ENCODE measurements at regions not wholly inside any gene's neighbourhood (a gene's known extent, or its start where the extent isn't known, plus 50 kb on each side); places are given as distances from the start of the nearest gene placed in this dataset.
"Not testable (repeated sequence)": the region's sequence is repeated elsewhere in the genome, so short reads cannot be mapped to it uniquely, and the experiment has no call there.

- Histone ChIP-seq H4K20me1 (ENCODE audit: low read depth) (no peaks in the 10 kb centered on the region), H3K36me3 (no peaks in the 10 kb centered on the region), H3K4me3 (no peak overlapping the region), H3K9ac (no peak overlapping the region), H3K79me2 (ENCODE audit: low read depth) (no peaks in the 10 kb centered on the region), H3K27ac (no peak overlapping the region), H3K27me3 (no peaks in the 10 kb centered on the region), H3K4me1 (no peaks in the 10 kb centered on the region), H3K4me2 (no peak overlapping the region), H2AFZ (replicated peaks) (peak overlapping the region; percentile 13), H3K9me3 (ENCODE audit: low read depth) (no peaks in the 10 kb centered on the region), H3F3A (ENCODE audit: low read depth) (no peaks in the 10 kb centered on the region)
- H3K4me1 Mint-ChIP-seq: peaks cover 7% of the 10 kb centered on the region
- no peak overlapping the region for H3K27ac Mint-ChIP-seq
- DNase-seq (ENCODE audit: low spot score): no peak
- H3K9me3 Mint-ChIP-seq: no peaks in the 10 kb centered on the region
- peaks cover 2% of the 10 kb centered on the region for H3K27me3 Mint-ChIP-seq (ENCODE audit: insufficient read depth, low read depth)
- no peak overlapping the region for H3K4me3 Mint-ChIP-seq
- no peaks in the 10 kb centered on the region for H3K36me3 Mint-ChIP-seq
- TF ChIP-seq EZH2phosphoT487 (IDR thresholded peaks at IDR 0.05) (no peak), CTCF (IDR thresholded peaks at IDR 0.05) (no peak), EZH2 (IDR thresholded peaks at IDR 0.05) (no peak)
Measured at GRCh38 chr18:40148960-40149359, 1806.1 kb upstream of the PIK3C3 start.

GRCh38 chr18:40133253-40133652 is 1821.8 kb upstream of the PIK3C3 start:
- Histone ChIP-seq H3K79me2 (ENCODE audit: low read depth) (no peaks in the 10 kb centered on the region), H3K9ac (no peak overlapping the region), H3K36me3 (peaks cover 5% of the 10 kb centered on the region), H2AFZ (replicated peaks) (no peak overlapping the region), H3K4me1 (no peaks in the 10 kb centered on the region), H3K4me2 (no peak overlapping the region), H3K9me3 (ENCODE audit: low read depth) (peaks cover 7% of the 10 kb centered on the region), H3F3A (ENCODE audit: low read depth) (no peaks in the 10 kb centered on the region), H3K4me3 (no peak overlapping the region), H4K20me1 (ENCODE audit: low read depth) (no peaks in the 10 kb centered on the region), H3K27me3 (no peaks in the 10 kb centered on the region), H3K27ac (no peak overlapping the region)
- Mint-ChIP-seq H3K9me3 (peaks cover 6% of the 10 kb centered on the region), H3K36me3 (no peaks in the 10 kb centered on the region), H3K27ac (no peak overlapping the region), H3K4me3 (no peak overlapping the region), H3K27me3 (ENCODE audit: insufficient read depth, low read depth) (peaks cover 2% of the 10 kb centered on the region), H3K4me1 (no peaks in the 10 kb centered on the region)
- TF ChIP-seq CTCF (IDR thresholded peaks at IDR 0.05) (no peak), EZH2 (IDR thresholded peaks at IDR 0.05) (no peak), EZH2phosphoT487 (IDR thresholded peaks at IDR 0.05) (no peak)
- no peak for DNase-seq (ENCODE audit: low spot score)

GRCh38 chr18:40132438-40132837 is 1822.6 kb upstream of the PIK3C3 start:
- H4K20me1 ChIP-seq (ENCODE audit: low read depth); H3K36me3 Mint-ChIP-seq; H3K79me2 ChIP-seq (ENCODE audit: low read depth); DNase-seq (ENCODE audit: low spot score); H3K9me3 ChIP-seq (ENCODE audit: low read depth); H3K27ac ChIP-seq; H3K9ac ChIP-seq; H3F3A ChIP-seq (ENCODE audit: low read depth); H3K27me3 Mint-ChIP-seq (ENCODE audit: insufficient read depth, low read depth); H3K4me1 ChIP-seq; H3K27me3 ChIP-seq; H3K4me1 Mint-ChIP-seq; H3K9me3 Mint-ChIP-seq; H3K4me2 ChIP-seq; H3K4me3 Mint-ChIP-seq; H3K4me3 ChIP-seq; H2AFZ ChIP-seq (replicated peaks); H3K36me3 ChIP-seq; H3K27ac Mint-ChIP-seq: not testable (repeated sequence)

GRCh38 chr18:40124107-40124506 is 1830.9 kb upstream of the PIK3C3 start:
- Histone ChIP-seq H3K27me3 (no peaks in the 10 kb centered on the region), H3K4me2 (no peak overlapping the region), H3K27ac (no peak overlapping the region), H3K36me3 (no peaks in the 10 kb centered on the region), H3K79me2 (ENCODE audit: low read depth) (no peaks in the 10 kb centered on the region), H4K20me1 (ENCODE audit: low read depth) (no peaks in the 10 kb centered on the region), H3K4me3 (no peak overlapping the region), H2AFZ (replicated peaks) (no peak overlapping the region), H3K9me3 (ENCODE audit: low read depth) (no peaks in the 10 kb centered on the region), H3F3A (ENCODE audit: low read depth) (no peaks in the 10 kb centered on the region), H3K4me1 (peaks cover 10% of the 10 kb centered on the region), H3K9ac (no peak overlapping the region)
- Mint-ChIP-seq H3K27me3 (ENCODE audit: insufficient read depth, low read depth) (no peaks in the 10 kb centered on the region), H3K27ac (no peak overlapping the region), H3K4me1 (no peaks in the 10 kb centered on the region), H3K9me3 (peaks cover 15% of the 10 kb centered on the region), H3K4me3 (no peak overlapping the region), H3K36me3 (no peaks in the 10 kb centered on the region)
- no peak for DNase-seq (ENCODE audit: low spot score)
- TF ChIP-seq CTCF (IDR thresholded peaks at IDR 0.05) (no peak), EZH2 (IDR thresholded peaks at IDR 0.05) (no peak), EZH2phosphoT487 (IDR thresholded peaks at IDR 0.05) (no peak)
